ENCODE measurements at regions not wholly inside any gene's neighbourhood (a gene's known extent, or its start where the extent isn't known, plus 50 kb on each side); places are given as distances from the start of the nearest gene placed in this dataset.

DNA sequence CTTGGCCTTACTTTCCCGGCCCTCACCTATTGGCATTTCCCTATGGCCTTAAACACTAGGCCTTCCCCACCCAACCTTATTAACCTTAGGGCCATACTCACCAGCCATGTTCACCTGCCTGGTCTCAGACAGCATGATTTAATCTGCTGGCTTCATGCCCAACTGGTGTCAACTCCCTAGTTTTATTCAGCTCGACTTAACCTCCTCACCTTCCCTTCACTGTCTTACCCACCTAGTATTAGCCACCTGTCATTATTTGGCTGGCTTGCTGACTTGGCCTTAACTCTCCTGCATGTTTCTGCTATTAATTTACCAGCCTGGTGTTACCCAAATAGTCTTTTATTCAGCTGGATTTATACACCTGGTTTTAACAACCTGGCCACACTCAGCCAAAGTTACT, 136.0 kb upstream of the ZSWIM2 start:
- Histone ChIP-seq H2AFZ (ENCODE audit: control insufficient read depth, low read length) (no peak overlapping the region), H3K9me1 (ENCODE audit: control insufficient read depth, extremely low read depth, insufficient read depth, low read length) (no peaks in the 10 kb centered on the region), H3K4me1 (ENCODE audit: control insufficient read depth, extremely low read depth, insufficient read depth, low read length) (no peaks in the 10 kb centered on the region), H3K27me3 (ENCODE audit: control insufficient read depth, extremely low read depth, insufficient read depth, low read length) (no peaks in the 10 kb centered on the region), H3K4me3 (ENCODE audit: control insufficient read depth in 2 of 3, extremely low read depth in 1 of 3, insufficient read depth in 2 of 3, low read depth in 1 of 3, low read length in 3 of 3) (no peak overlapping the region), H4K20me1 (ENCODE audit: control insufficient read depth, extremely low read depth, insufficient read depth, low read length) (no peaks in the 10 kb centered on the region), H3K4me2 (ENCODE audit: control insufficient read depth, extremely low read depth, insufficient read depth, low read depth, low read length) (no peak overlapping the region), H3K79me2 (ENCODE audit: control insufficient read depth, insufficient read depth, low read length) (no peaks in the 10 kb centered on the region), H3K27ac (ENCODE audit: control insufficient read depth, insufficient read depth, low read length) (no peak overlapping the region), H3K36me3 (ENCODE audit: control insufficient read depth in 2 of 2, extremely low read depth in 1 of 2, insufficient read depth in 2 of 2, low read length in 2 of 2) (no peaks in the 10 kb centered on the region), H3K9ac (ENCODE audit: control insufficient read depth, extremely low read depth, insufficient read depth, low read length) (no peak overlapping the region), H3K9me3 (ENCODE audit: control insufficient read depth, low read depth, low read length) (no peaks in the 10 kb centered on the region)
- DNase-seq (ENCODE audit: low read depth, low spot score) (no peak), FAIRE-seq (no peak)
- dilution Hi-C loops (cut with MboI; ENCODE audit: extremely low pct_ligation_motif_present, low sequenced_read_pairs), result no loop called here
- no peak for TF ChIP-seq EZH2 (IDR thresholded peaks at IDR 0.05; ENCODE audit: low read length)
- TF ChIP-seq, protein P1, sequence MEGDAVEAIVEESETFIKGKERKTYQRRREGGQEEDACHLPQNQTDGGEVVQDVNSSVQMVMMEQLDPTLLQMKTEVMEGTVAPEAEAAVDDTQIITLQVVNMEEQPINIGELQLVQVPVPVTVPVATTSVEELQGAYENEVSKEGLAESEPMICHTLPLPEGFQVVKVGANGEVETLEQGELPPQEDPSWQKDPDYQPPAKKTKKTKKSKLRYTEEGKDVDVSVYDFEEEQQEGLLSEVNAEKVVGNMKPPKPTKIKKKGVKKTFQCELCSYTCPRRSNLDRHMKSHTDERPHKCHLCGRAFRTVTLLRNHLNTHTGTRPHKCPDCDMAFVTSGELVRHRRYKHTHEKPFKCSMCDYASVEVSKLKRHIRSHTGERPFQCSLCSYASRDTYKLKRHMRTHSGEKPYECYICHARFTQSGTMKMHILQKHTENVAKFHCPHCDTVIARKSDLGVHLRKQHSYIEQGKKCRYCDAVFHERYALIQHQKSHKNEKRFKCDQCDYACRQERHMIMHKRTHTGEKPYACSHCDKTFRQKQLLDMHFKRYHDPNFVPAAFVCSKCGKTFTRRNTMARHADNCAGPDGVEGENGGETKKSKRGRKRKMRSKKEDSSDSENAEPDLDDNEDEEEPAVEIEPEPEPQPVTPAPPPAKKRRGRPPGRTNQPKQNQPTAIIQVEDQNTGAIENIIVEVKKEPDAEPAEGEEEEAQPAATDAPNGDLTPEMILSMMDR (optimal IDR thresholded peaks at IDR 0.05 in 1 of 3, IDR thresholded peaks at IDR 0.05 in 1 of 3, conservative IDR thresholded peaks at IDR 0.05 in 1 of 3; ENCODE audit: extremely low read depth in 1 of 3, insufficient read depth in 2 of 3, low read length in 3 of 3), result no peak

DNA sequence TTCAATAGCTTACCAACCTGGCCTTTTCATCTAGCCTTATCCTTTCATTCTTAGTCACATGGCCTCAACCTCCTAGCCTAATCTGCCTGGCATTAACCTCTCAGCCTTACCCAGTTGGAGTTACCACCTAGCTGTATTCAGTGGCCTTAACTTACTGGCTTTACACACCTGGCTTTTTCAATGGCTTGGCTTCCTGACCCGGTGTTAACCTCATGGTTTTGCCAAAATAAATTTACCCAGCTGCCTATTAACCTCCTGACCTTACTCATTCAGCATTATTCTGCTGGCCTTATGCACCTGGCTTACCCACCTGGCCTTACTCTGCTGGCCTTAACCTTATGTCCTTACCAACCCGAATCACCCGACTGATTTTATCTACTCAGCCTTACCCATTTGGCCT, 135.5 kb upstream of the ZSWIM2 start:
- DNase-seq (ENCODE audit: low read depth, low spot score) (no peak), FAIRE-seq (no peak)
- Histone ChIP-seq H3K27ac (ENCODE audit: control insufficient read depth, insufficient read depth, low read length) (no peak overlapping the region), H2AFZ (ENCODE audit: control insufficient read depth, low read length) (no peak overlapping the region), H3K27me3 (ENCODE audit: control insufficient read depth, extremely low read depth, insufficient read depth, low read length) (no peaks in the 10 kb centered on the region), H3K9ac (ENCODE audit: control insufficient read depth, extremely low read depth, insufficient read depth, low read length) (no peak overlapping the region), H3K4me2 (ENCODE audit: control insufficient read depth, extremely low read depth, insufficient read depth, low read depth, low read length) (no peak overlapping the region), H3K9me3 (ENCODE audit: control insufficient read depth, low read depth, low read length) (no peaks in the 10 kb centered on the region), H3K36me3 (ENCODE audit: control insufficient read depth in 2 of 2, extremely low read depth in 1 of 2, insufficient read depth in 2 of 2, low read length in 2 of 2) (no peaks in the 10 kb centered on the region), H3K4me3 (ENCODE audit: control insufficient read depth in 2 of 3, extremely low read depth in 1 of 3, insufficient read depth in 2 of 3, low read depth in 1 of 3, low read length in 3 of 3) (no peak overlapping the region), H4K20me1 (ENCODE audit: control insufficient read depth, extremely low read depth, insufficient read depth, low read length) (no peaks in the 10 kb centered on the region), H3K4me1 (ENCODE audit: control insufficient read depth, extremely low read depth, insufficient read depth, low read length) (no peaks in the 10 kb centered on the region), H3K79me2 (ENCODE audit: control insufficient read depth, insufficient read depth, low read length) (no peaks in the 10 kb centered on the region), H3K9me1 (ENCODE audit: control insufficient read depth, extremely low read depth, insufficient read depth, low read length) (no peaks in the 10 kb centered on the region)
- TF ChIP-seq, protein P1 (optimal IDR thresholded peaks at IDR 0.05 in 1 of 3, IDR thresholded peaks at IDR 0.05 in 1 of 3, conservative IDR thresholded peaks at IDR 0.05 in 1 of 3; ENCODE audit: extremely low read depth in 1 of 3, insufficient read depth in 2 of 3, low read length in 3 of 3), result no peak
- TF ChIP-seq EZH2 (IDR thresholded peaks at IDR 0.05; ENCODE audit: low read length), result no peak
- dilution Hi-C loops (cut with MboI; ENCODE audit: extremely low pct_ligation_motif_present, low sequenced_read_pairs), result no loop called here

Measured in keratinocyte (primary cell).